GM04503 (cell line): ENCODE measurements at regions not wholly inside any gene's neighbourhood (a gene's known extent, or its start where the extent isn't known, plus 50 kb on each side); places are given as distances from the start of the nearest gene placed in this dataset.
A peak's percentile ranks its signal among the peaks of the same experiment; 100 is the strongest.
"Not testable (repeated sequence)": the region's sequence is repeated elsewhere in the genome, so short reads cannot be mapped to it uniquely, and the experiment has no call there.

ENCODE experiments used
- DNase-seq: peaks from one replicate; pipeline ENCODE4 v3.0.0-alpha.2; 2012; ENCODE audit warnings: low read depth

GRCh38 chr4:127394516-127394915 lies 238.2 kb upstream of the INTU start:
- no peak for DNase-seq

- no peak for DNase-seq
Measured at GRCh38 chr4:127400276-127400675, 232.5 kb upstream of the INTU start.

GRCh38 chr4:127400731-127401346 lies 231.9 kb upstream of the INTU start:
- peak; percentile 39 for DNase-seq

GRCh38 chr4:127403471-127404084 lies 229.2 kb upstream of the INTU start:
- DNase-seq: no peak

GRCh38 chr4:127406187-127406586 lies 226.6 kb upstream of the INTU start:
- no peak for DNase-seq

- DNase-seq: not testable (repeated sequence)
Measured at GRCh38 chr4:127407572-127407971, 225.2 kb upstream of the INTU start.

- DNase-seq: no peak
Measured at GRCh38 chr4:127410201-127410600, 222.6 kb upstream of the INTU start.

GRCh38 chr4:127410644-127411043 lies 222.1 kb upstream of the INTU start:
- no peak for DNase-seq

- no peak for DNase-seq
Measured at GRCh38 chr4:127414951-127415606, 217.7 kb upstream of the INTU start.

- DNase-seq: no peak
Measured at GRCh38 chr4:127416115-127416514, 216.6 kb upstream of the INTU start.

GRCh38 chr4:127417885-127418535 lies 214.7 kb upstream of the INTU start:
- no peak for DNase-seq

GRCh38 chr4:127419431-127419830 lies 213.3 kb upstream of the INTU start:
- no peak for DNase-seq

GRCh38 chr4:127421437-127421836 lies 211.3 kb upstream of the INTU start:
- DNase-seq: no peak

- DNase-seq: no peak
Measured at GRCh38 chr4:127425202-127425845, 207.4 kb upstream of the INTU start.

GRCh38 chr4:127425851-127426250 lies 206.9 kb upstream of the INTU start:
- no peak for DNase-seq

- DNase-seq: no peak
Measured at GRCh38 chr4:127441571-127441970, 191.2 kb upstream of the INTU start.

- no peak for DNase-seq
Measured at GRCh38 chr4:127445471-127445870, 187.3 kb upstream of the INTU start.

GRCh38 chr4:127446427-127446885 lies 186.3 kb upstream of the INTU start:
- DNase-seq: peak; percentile 13

- no peak for DNase-seq
Measured at GRCh38 chr4:127448986-127449385, 183.8 kb upstream of the INTU start.

- no peak for DNase-seq
Measured at GRCh38 chr4:127449449-127449848, 183.3 kb upstream of the INTU start.

- DNase-seq: no peak
Measured at GRCh38 chr4:127450276-127450675, 182.5 kb upstream of the INTU start.

- no peak for DNase-seq
Measured at GRCh38 chr4:127463883-127464282, 168.9 kb upstream of the INTU start.
